Right lobe of liver (tissue), 6 donors: ENCODE measurements at regions not wholly inside any gene's neighbourhood (a gene's known extent, or its start where the extent isn't known, plus 50 kb on each side); places are given as distances from the start of the nearest gene placed in this dataset.

Experiments used
- ATAC-seq, 4 donors: fragments of 200-7000 bp; cut with Tn5 transposase; one replicate each; pipeline ENCODE4 v1.9.1; 2020; ENCODE audit warnings: mild to moderate bottlenecking in 4 of 4, moderate library complexity in 4 of 4
- DNase-seq, 3 donors: peaks; one replicate each; pipeline ENCODE4 v3.0.0-alpha.2; 2020
- H3K27ac ChIP-seq, 3 donors: fragments of 200-600 bp; one replicate each; pipeline ENCODE4 v1.8.0; 2022
- H3K27me3 ChIP-seq, 2 donors: fragments of 200-600 bp; one replicate each; pipeline ENCODE4 v1.8.0; 2022
- H3K36me3 ChIP-seq, 4 donors: fragments of 200-600 bp; sonication (generic) in 1 of 4; one replicate each; pipeline versions ENCODE4 v1.5.1 to v1.8.0; 2017 to 2022; ENCODE audit warnings: control low read depth in 1 of 4
- H3K4me1 ChIP-seq, 4 donors: fragments of 200-600 bp; sonication (generic) in 1 of 4; one replicate each; pipeline versions ENCODE4 v1.5.1 to v1.8.0; 2017 to 2022; ENCODE audit warnings: control low read depth in 1 of 4
- H3K4me3 ChIP-seq, 3 donors: fragments of 200-600 bp; one replicate each; pipeline ENCODE4 v1.8.0; 2022
- H3K9me3 ChIP-seq, 4 donors: fragments of 200-600 bp; sonication (generic) in 1 of 4; one replicate each; pipeline versions ENCODE4 v1.5.1 to v1.8.0; 2017 to 2022; ENCODE audit warnings: control low read depth in 1 of 4
- CTCF ChIP-seq, 4 donors: fragments of 200-600 bp in 3 of 4; fragments of 450-650 bp in 1 of 4; IDR thresholded peaks; one replicate each; pipeline versions ENCODE4 v1.5.1 to v1.8.0; 2016 to 2022; ENCODE audit warnings: antibody characterized with exemption in 4 of 4, mild to moderate bottlenecking in 2 of 4
- POLR2A ChIP-seq: fragments of 450-650 bp; IDR thresholded peaks from one replicate; pipeline ENCODE4 v1.6.1; 2017; ENCODE audit warnings: antibody characterized with exemption, mild to moderate bottlenecking
- WGBS: methylation state at CpG from one replicate; pipeline ENCODE4 v1.1.6; 2018; ENCODE audit warnings: low coverage, low lambda C conversion rate; ENCODE audit not compliant: insufficient coverage; ENCODE audit errors: missing lambda C conversion rate; 5-methylcytosine and 5-hydroxymethylcytosine counted together
- intact Hi-C, 2 donors: fragments of 100-400 bp; cut with DNase I; formaldehyde crosslinking; loops; one replicate each; pipeline versions ENCODE4 v1.11.2 to v1.14.1; 2022
- donor health status: DM: no; HTN: yes; CAD: no.
- donor health status: DM: no; HTN: no; CAD: no.
- donor health status: DM: no; HTN: no; CAD: no.
- donor health status: DM: no; HTN: yes; CAD: no.
- donor health status: DM: no; HTN: yes; CAD: no.

- no peaks in the 10 kb centered on the region for H3K4me1 ChIP-seq
- 62% methylated on average over 2 of the region's 2 CpGs for WGBS
- H3K36me3 ChIP-seq = no peaks in the 10 kb centered on the region
- ATAC-seq (no peak), DNase-seq (no peak)
- no peak overlapping the region for H3K4me3 ChIP-seq
- TF ChIP-seq CTCF (IDR thresholded peaks at IDR 0.05) (no peak), POLR2A (no peak)
- no peaks in the 10 kb centered on the region for H3K27me3 ChIP-seq
- intact Hi-C loops = no loop called here
- no peaks in the 10 kb centered on the region for H3K9me3 ChIP-seq
- no peak overlapping the region for H3K27ac ChIP-seq
Measured at GRCh38 chr15:57827971-57828370, 121.5 kb downstream of the POLR2M start.

GRCh38 chr15:57832183-57832582 lies 125.7 kb downstream of the POLR2M start:
- WGBS = 92% methylated on average over 1 of the region's 1 CpG

GRCh38 chr15:57835119-57835518 lies 128.6 kb downstream of the POLR2M start:
- 69% methylated on average over 3 of the region's 3 CpGs for WGBS

More at GRCh38 chr15:57832183-57832582, 125.7 kb downstream of the POLR2M start:
- Histone ChIP-seq H3K27ac (no peak overlapping the region), H3K9me3 (no peaks in the 10 kb centered on the region), H3K4me1 (no peaks in the 10 kb centered on the region), H3K36me3 (no peaks in the 10 kb centered on the region), H3K27me3 (no peaks in the 10 kb centered on the region), H3K4me3 (no peak overlapping the region)
- TF ChIP-seq CTCF (IDR thresholded peaks at IDR 0.05) (no peak), POLR2A (no peak)
- intact Hi-C loops = no loop called here
- no peak for DNase-seq
- ATAC-seq = no peak

GRCh38 chr15:57849317-57849716 lies 142.8 kb downstream of the POLR2M start:
- Histone ChIP-seq H3K4me1 (no peaks in the 10 kb centered on the region), H3K27me3 (no peaks in the 10 kb centered on the region), H3K27ac (no peak overlapping the region), H3K9me3 (no peaks in the 10 kb centered on the region), H3K4me3 (no peak overlapping the region), H3K36me3 (no peaks in the 10 kb centered on the region)
- ATAC-seq (no peak), DNase-seq (no peak)
- no peak for TF ChIP-seq POLR2A
- WGBS = 65% methylated on average over 5 of the region's 5 CpGs
- intact Hi-C loops = no loop called here

More at GRCh38 chr15:57835119-57835518, 128.6 kb downstream of the POLR2M start:
- H3K4me3 ChIP-seq = no peak overlapping the region
- intact Hi-C loops = no loop called here
- H3K27me3 ChIP-seq = no peaks in the 10 kb centered on the region
- no peak for ATAC-seq
- H3K9me3 ChIP-seq = no peaks in the 10 kb centered on the region
- no peaks in the 10 kb centered on the region for H3K4me1 ChIP-seq
- H3K27ac ChIP-seq = no peak overlapping the region
- TF ChIP-seq CTCF (IDR thresholded peaks at IDR 0.05) = no peak
- TF ChIP-seq POLR2A = no peak
- H3K36me3 ChIP-seq = no peaks in the 10 kb centered on the region
- no peak for DNase-seq

- no peaks in the 10 kb centered on the region for H3K9me3 ChIP-seq
- H3K36me3 ChIP-seq = no peaks in the 10 kb centered on the region
- no peak for ATAC-seq
- TF ChIP-seq CTCF (IDR thresholded peaks at IDR 0.05) (no peak), POLR2A (no peak)
- no peak overlapping the region for H3K27ac ChIP-seq
- no peak for DNase-seq
- no peaks in the 10 kb centered on the region for H3K27me3 ChIP-seq
- H3K4me1 ChIP-seq = no peaks in the 10 kb centered on the region
- H3K4me3 ChIP-seq = no peak overlapping the region
- intact Hi-C loops = loop anchor here in 1 of 2 donors (10.0 kb wide), 1 partner anchor 90 kb away; no protein-coding TSS in a partner anchor
Measured at GRCh38 chr15:57854531-57854930, 148.0 kb downstream of the POLR2M start.
